ENCODE measurements at regions not wholly inside any gene's neighbourhood (a gene's known extent, or its start where the extent isn't known, plus 50 kb on each side); places are given as distances from the start of the nearest gene placed in this dataset.

DNA sequence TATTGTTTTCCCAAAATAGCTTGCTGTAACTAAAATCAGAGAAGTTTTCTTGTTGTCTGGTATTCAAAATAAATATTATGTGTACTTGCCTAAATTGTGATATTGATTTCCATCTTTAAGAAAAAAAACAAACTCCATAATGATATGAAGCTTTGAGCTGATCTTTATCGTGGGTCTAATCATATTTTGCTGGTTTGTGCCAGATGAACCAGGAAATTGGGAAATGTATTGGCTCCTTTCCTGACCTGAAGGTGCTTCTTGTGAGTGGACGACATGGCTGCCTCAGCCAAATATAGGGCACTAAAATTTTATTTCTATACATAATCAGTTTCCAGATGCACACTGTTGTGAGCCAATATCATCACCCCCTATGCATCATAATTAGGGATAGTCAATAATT, 113.3 kb downstream of the DIPK2A start:
- no peak for DNase-seq

DNA sequence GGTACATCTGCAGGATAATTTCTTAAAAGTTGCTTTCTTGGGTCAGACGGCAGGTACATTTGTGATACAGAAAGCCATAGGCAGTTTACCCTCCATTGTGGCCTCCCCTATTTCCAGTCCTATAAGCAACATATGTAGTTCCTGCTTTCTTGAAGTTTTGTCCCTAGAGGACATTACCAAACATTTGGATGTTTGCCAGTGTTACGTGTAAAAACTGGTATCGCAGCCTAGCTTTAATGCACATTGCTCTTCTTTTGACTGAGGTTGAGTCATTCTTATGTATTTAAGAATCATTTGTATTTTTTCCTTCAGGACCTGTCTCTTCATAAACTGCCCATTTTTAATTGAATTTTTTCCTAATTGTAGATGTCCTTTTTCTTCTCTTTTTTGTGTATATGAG, 114.3 kb downstream of the DIPK2A start:
- DNase-seq, result no peak

DNA sequence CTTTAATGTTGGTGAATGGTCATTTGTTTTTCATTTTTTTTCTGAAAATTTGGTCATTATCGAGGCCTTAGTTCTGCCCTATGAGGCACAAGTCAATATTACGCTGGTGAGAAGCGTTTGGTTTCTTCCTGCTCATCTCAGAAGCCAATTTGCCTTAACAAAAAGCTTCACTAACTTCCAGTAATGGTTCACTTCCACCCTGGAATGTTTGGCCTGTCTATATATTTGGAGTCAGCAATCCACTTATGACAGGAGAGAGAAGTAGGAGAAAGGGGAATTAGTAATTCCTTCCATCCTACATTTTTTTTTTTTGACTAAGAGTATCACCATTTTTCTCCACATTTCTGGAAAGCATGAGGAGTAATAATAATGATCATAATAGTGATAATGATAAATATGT, 124.4 kb downstream of the DIPK2A start:
- no peak for DNase-seq

DNA sequence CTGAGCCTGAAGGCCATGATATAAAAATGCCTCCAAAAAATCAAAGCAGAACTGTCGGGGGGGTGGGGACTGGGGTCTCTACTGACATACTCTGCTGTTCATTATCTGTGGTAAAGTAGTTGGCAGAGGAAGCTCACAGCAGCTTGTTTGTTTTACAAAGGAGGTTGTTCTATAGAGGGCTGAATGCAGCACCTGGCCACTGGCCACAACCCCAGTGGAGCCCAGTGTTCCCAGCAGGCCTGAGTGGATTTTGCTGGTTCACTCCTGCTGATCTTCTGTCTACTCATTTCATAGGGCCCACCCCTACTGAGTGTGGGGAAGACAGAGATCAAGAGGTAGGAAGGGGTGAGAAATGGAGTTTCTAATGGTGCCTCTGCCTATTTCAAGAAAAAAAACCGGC, 125.5 kb downstream of the DIPK2A start:
- no peak for DNase-seq

DNA sequence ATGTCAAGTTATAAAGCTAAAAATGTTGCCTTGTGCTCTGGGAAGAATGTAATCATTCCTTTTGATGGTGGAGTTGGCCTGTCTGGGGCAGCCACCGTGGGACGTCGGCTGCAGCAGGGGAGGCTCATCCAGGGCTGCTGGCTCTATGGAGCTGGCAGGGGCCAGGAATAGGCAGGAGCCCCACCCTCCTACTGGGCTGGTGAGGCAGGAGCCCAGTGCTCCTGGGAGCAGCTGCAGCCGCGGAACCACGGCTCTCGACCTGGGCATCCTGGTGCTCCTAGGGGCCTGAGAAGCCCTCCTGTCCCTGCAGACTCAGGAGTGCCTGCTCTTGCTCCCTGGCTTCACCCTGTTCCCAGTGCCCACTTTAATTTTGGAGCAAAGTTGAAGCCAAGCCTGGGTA, 127.1 kb downstream of the DIPK2A start:
- DNase-seq, result no peak

DNA sequence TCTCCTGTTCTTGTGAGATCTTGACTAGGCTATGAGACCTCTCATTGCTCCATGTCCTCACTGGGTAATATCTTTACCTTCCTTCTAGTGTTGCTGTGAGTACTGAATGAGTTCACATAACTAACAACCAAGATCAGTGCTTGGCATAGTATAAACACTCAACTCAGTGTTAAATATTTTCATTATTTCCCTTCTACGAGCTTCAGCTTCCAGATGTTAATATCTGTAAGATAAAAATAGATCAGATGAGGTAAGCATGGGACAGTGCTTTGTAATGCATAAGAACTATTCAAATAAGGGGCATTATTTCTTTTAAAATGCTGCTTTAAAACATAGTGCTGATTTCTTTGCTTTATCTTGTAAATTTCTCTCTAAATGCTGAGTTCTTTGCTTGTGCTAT, 130.8 kb downstream of the DIPK2A start:
- DNase-seq, result no peak

DNA sequence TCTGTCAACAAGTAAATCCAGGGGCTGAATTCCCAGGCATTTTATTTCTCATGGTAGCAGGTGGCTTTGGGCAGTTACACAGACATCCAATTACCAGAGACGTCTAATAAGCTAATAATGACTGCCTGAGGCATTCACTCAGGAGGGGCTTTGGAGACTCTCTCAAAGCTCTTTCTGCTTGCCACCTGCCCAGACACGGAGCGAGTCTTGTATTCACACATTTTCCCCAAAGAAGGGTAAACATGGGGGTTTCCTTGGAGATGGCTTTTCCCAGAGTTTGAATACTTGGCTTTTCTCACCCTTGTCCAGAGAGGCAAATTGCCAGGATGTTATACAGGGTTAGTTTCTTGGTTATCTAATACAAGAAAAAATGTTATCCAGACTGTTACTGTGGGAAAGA, 132.6 kb downstream of the DIPK2A start:
- DNase-seq, result no peak

DNA sequence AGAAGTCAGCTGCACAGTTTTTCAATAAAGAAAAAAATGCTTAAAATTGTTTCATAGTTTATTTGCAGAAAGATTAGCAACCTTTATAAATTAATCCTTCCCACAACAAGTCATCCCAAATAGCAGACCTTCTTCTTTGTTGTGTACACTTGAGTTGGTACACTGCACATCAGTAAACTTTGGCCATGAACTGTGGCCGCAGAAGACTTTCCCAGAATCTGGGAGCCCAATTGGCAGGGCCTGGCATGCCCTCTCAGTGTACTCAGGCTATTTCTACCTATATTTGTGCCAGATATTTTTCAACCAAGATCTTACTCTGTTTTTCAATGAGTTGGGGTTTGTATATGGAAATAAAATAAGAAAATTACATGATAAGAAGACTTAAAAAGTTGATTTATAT, 133.1 kb downstream of the DIPK2A start:
- no peak for DNase-seq

DNA sequence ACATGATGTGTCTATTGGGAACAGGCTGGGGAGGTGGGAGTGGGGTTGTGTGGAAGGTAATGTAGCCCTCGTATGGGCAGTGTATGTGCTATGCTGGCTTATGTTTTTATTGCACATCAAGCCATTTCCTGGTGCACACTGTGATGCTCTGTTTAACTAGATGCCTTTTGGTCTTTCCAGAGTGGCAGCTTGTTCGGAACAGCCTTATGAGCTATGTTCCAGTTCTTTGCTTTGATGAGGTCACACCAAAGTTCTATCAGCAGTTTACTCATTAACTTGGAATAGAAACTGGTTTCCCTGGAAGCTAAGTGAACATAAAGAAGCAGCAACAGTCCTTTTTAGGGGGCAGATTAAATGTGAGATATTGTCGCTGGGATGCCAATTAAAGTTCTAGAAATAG, 133.9 kb downstream of the DIPK2A start:
- DNase-seq, result no peak

DNA sequence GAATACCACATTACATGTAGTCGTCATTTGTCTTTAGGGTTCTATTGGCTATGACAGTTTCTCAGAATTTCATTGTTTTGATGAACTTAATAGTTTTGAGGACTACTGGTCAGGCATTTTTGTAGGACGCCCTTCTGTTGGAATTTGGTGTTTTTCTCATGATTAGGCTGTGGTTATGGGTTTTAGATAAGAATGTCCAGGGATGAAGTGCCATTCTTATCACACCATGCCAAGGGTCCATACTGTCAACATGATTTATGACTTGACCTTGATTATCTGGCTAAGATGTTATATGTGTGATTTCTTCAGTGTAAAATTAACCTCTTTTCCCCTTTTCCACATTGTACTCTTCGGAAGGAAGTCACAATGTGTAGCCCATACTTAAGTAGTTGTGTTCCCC, 135.3 kb downstream of the DIPK2A start:
- no peak for DNase-seq

DNA sequence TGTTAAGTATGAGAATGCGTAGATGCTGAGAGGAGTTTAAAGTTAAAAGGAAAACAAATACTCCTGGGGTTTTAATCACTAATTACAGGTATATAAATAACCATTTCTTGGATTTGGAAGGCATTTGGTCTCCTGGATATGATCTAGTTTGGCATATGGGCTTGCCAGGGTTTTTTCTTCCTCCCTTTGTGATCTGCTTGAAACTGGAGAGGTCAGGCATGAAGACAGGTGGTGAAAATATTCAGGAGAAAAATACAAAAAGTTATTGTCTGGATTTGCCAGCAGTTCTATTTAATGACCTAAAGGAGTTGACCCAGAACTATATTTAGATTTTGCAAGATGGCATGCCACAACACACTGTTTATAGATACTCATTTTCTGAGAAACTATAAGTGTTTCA, 136.3 kb downstream of the DIPK2A start:
- no peak for DNase-seq

DNA sequence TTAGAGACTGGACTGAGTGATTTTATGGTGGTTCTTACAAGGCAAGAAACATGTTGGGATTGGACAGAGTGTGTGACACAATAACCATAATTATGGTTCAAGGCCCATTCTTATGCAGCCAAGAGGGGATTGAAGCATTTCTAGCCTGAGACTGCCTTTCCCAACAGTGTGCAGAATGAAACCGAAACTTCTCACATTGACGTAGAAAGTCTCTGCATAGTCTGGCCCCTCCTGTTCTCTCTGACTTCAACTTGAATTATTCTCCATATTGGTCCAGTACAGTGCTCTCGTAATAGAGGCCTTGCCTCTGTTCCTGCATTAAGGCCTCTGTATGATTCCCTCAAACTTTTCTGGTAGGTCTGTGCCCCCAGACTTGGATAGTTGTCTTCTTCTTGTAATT, 138.3 kb downstream of the DIPK2A start:
- DNase-seq, result peak; percentile 16

DNA sequence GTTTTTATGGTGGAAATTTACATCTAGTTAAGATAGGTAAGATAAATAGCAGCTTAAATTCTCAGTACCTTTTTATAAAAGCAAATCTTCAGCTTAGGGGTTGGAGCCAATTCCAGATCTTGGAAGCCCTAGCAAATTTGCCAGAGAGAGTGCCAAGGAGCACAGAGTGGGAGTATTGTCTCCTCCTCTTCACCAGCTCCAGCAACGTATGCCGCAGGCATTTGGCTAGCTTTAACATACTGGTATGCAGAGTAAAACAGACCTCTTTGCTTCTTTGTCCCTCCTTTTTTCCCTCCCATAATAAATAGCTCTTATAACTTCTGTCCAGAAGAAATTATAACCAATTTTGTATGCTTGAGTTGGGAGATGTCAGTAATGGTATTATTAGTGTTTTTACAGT, 140.4 kb downstream of the DIPK2A start:
- DNase-seq, result no peak

DNA sequence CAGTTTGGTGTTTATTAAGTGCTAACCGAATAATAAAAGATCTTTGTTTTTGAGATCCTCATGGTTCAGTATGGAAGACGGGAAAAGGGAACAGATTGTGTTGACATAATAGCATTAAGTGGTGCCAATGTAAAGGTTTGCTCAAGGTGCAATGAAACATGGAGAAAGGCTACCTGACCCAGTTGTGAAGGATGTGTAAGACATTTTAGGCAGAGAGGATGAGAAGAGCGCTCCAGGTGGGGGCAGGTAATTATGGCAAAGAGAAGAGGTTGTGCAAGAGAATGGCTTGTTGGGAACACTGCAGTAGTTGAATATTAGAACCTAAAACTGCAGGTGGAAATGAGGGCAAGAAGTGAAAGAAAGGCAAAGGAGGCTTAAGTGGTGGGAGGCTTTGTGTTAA, 140.8 kb downstream of the DIPK2A start:
- no peak for DNase-seq

DNA sequence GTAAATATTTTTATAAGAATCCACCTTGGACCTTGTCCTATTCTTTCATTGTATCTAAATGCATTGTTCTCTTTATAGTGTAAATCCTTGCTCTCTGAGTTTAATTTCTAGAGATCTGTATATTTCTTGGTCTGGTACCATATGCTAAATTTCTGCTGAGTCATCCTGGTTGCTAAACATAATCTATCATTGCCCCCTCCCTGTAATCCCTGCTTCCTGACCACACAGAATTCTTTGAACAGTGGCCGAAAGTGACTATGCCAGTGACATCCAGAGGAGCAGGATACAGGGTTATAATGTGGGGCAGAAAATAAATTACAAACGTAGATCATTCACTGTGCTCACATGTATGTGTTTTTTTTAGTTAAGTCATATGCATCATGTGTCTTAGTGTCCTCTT, 143.1 kb downstream of the DIPK2A start:
- no peak for DNase-seq

DNA sequence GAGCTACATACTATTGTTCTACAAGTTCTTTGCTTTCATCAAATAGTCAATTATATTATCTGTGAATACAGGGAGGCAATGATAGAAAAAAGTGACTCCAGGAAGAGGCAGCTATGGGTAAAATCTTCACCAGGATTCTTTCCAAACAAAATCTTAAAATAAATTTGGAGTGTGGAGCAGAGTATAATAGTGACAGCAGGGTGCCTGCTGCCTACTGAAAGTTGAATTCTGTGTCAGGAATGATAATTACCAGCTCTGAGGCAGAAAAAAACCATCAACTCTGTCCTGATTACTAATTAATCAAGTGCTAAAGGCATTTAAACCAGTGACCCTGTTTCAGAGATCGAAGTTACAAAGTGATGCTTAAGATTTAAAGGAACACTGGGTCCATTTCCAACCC, 148.0 kb downstream of the DIPK2A start:
- DNase-seq, result no peak

DNA sequence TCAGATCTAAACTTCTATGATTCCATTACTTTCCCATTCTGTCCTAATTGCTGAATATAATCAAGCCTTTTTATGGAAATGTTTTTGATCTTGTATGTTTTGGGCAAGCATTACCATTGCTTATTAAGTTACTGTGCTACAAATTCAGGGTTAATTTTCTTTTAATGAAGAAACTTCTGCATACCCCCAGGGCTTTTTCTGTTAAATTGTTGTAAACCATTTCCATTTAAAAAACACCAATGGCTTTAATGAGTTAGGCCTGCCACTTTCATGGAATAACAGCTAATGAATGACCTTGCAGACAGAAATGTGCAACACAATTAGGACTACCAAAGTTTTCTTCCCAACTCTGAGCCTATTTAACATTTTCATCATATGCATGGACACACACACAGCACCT, 150.0 kb downstream of the DIPK2A start:
- no peak for DNase-seq

DNA sequence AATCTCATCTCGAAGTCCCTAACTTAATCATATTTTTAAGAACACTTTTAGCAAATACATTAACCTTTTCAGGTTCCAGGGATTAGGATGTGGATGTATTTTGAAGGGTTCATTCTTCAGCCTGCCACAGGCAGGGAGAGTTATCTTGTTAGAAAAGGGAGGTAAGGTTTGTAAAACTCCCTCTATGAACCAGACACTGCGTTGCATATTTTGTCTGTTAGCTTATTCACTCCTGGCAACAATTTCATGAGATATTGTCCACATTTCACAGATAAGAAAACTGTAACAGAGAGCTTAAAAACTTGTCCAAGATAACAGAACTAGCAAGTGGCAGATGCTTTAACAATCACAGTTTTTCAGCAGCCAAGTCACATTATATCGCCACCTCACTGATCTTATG, 155.4 kb downstream of the DIPK2A start:
- DNase-seq, result no peak

DNA sequence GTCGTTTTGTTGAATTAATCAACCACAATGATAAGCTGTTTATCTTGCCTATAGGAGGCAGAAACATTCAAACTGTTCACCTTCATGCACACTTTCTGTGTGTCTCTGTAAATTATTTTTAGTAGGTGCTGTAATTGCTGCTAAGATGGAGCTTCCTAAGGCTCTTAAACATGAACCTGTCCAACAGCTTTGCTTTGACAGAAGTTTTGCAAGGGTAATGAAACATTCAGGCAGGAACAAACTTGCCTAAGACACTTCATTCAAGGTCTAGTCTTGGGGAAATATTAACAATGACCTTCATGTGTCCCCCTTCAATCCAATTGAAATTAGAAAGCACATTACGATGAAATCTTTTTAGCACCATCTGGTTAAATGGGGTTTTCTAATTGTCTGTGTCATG, 156.1 kb downstream of the DIPK2A start:
- DNase-seq, result no peak

DNA sequence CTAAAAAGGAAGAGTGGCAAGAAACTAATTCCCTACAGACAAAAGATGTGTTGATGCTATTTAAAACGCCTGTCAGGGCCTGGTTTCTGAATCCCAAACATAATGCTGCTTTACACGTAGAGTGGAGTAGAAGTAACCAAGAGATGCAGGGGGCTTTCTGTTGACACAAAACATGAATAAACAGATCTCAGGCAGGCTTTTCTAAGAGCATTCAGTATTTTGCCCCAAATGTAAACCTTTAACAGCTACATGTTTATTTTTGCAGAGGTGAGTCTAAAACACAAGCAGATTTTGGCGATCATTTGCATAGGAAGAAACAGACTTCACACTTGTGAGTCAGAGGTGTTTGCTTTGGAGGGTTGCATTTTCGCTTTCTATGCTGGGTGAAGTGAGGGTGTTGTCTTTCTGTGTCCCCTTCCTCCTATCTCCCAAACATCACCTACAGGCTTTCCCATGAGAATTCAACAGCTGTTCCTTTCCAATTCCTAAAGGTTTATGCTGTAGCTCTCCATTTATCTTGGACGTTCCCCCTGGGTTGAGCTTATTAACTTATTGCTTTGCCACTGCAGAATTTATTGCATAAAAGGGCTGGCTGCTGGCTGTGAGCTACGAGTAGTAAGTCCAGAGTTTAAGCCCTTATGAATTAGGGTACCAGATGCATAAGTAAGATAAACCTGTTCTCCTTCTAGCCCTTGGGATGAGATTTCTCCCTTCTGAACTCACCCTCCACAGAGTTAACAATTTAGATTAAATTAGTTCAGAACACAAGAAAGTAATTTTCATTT, 156.7 kb downstream of the DIPK2A start:
- DNase-seq, result no peak

DNA sequence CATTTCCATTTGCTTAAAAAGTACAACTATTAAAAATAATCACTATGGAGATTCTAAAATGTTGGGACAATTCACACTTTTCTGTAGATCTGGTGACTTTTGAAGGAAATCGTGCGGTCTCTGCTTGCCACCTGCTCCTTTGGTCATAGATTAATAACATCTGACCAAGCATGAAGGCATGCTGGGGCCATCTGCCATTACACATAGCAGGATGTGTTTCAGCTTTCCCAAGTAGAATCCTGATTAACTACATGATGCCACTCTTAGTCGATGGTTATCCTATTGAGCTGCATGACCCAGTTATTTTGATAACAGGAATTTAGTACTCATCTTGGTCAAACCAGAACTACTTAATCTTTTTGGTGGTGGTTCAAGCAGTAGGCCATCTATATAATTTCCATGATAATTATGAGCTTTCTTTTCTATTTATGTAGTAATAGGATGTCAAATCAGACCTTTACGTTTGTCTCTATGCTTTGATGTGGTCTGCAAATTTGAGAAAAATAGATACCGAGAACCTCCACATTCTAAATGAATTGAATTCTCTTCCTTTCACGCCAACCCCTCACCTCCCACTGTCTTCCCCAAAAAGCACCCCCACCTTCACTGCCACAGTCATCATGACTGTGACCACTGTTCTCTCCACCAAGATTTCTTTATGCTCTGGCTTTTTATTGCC, 158.1 kb downstream of the DIPK2A start:
- DNase-seq, result peak; percentile 1

DNA sequence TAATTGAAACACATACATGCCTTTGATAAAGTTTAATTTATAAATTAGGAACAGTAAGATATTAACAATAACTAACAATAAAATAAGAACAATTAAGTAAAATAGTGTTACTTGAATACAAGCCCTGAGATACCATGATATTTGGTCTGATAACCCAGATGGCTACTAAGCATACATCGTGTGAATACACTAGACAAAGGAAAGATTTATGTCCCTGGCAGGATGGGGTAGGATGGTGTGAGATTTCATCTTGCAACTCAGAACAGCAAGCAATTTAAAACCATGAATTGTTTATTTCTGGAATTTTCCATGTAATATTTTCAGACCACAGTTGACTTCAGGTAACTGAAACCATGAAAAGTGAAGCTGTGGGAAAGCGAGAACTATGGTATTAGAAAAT, 169.5 kb downstream of the DIPK2A start:
- no peak for DNase-seq

DNA sequence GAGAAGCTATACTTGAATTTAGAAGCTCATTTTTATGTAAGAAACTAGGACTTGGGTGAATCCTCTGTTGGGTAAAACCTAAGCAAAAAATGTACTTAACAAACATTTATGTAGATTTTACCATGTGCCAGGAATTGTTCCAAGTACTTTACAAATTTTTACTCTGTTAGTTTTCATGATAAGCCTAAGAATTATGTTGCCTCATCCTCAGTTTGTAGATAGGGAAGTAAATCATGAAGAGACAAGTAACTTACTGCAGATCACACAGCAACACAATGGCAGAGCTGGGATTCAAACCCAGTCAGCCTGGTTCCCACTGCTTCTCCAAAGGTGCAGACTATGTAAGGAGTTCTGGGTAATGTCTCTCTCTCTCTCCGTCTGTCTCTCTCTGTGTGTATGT, 169.9 kb downstream of the DIPK2A start:
- no peak for DNase-seq

DNA sequence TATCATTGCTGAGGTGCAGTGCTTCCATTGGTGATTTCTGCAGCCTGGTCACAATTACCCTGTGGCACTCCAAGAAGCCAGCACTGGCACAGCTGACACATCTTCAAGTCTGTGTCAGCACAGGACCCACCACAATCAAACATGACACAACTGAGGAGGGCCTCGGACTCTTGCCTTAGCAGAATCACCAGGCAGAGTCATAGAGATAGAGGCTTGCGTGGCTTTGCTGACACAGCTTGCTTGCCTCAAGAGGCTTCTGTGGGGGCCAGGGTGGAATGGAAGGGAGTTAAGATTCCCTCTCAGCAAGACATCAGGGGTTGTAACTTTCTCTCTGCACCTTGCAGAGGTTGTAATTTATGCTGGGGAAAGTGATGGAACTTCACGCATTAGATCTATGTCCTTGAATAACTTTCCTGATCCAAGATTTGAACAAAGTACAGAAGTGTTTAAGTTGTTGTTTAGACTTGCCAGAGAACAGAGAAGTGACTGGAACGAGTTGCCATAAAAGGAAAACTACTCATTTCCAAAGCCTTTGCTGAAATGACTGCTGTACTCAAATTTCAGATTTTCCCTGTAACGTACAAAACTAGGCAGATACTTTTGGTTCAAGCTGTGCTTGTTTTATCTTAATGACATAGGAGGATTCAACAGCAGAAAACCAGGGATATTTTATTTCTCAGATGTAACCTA, 170.7 kb downstream of the DIPK2A start:
- DNase-seq, result no peak
